HL-60 (cell line): ENCODE measurements at regions not wholly inside any gene's neighbourhood (a gene's known extent, or its start where the extent isn't known, plus 50 kb on each side); places are given as distances from the start of the nearest gene placed in this dataset.

Source experiments
- DNase-seq, 2 experiments: peaks; one replicate each; pipeline ENCODE4 v3.0.0-alpha.2; 2010 to 2020; ENCODE audit warnings: low read depth in 1 of 2, low spot score in 1 of 2
- H3K27ac ChIP-seq: fragments of 250-450 bp; sonication (Bioruptor Pico); replicated peaks from 2 replicates; pipeline ENCODE4 v1.5.1; 2020; ENCODE audit warnings: mild to moderate bottlenecking, moderate library complexity
- H3K27me3 ChIP-seq: fragments of 250-450 bp; sonication (Bioruptor Pico); 2 replicates; pipeline ENCODE4 v1.5.1; 2021; ENCODE audit warnings: mild to moderate bottlenecking, moderate library complexity; ENCODE audit not compliant: insufficient read depth, poor library complexity, severe bottlenecking
- H3K4me3 ChIP-seq: replicated peaks from 2 replicates; pipeline ENCODE4 v1.5.1; 2011; ENCODE audit warnings: mild to moderate bottlenecking, control low read depth, low read length; ENCODE audit not compliant: insufficient read depth
- GABPA ChIP-seq: IDR thresholded peaks from 2 replicates; pipeline ENCODE4 v1.6.1; 2012; ENCODE audit warnings: low read depth
- POLR2AphosphoS5 ChIP-seq: IDR thresholded peaks from 2 replicates; pipeline ENCODE4 v1.6.1; 2012; ENCODE audit warnings: low read depth
- SPI1 ChIP-seq: IDR thresholded peaks from 2 replicates; pipeline ENCODE4 v1.6.1; 2012; ENCODE audit warnings: low read depth, mild to moderate bottlenecking, borderline replicate concordance
- TF ChIP-seq, protein P1 (sequence below): IDR thresholded peaks from 2 replicates; pipeline ENCODE4 v1.6.1; 2012; ENCODE audit warnings: low read depth; ENCODE audit not compliant: insufficient replicate concordance
- TF ChIP-seq, protein P2 (sequence below): IDR thresholded peaks from one replicate; pipeline ENCODE4 v1.5.1; 2011; ENCODE audit warnings: low read length, control low read depth, inconsistent platforms; ENCODE audit not compliant: insufficient read depth

DNA sequence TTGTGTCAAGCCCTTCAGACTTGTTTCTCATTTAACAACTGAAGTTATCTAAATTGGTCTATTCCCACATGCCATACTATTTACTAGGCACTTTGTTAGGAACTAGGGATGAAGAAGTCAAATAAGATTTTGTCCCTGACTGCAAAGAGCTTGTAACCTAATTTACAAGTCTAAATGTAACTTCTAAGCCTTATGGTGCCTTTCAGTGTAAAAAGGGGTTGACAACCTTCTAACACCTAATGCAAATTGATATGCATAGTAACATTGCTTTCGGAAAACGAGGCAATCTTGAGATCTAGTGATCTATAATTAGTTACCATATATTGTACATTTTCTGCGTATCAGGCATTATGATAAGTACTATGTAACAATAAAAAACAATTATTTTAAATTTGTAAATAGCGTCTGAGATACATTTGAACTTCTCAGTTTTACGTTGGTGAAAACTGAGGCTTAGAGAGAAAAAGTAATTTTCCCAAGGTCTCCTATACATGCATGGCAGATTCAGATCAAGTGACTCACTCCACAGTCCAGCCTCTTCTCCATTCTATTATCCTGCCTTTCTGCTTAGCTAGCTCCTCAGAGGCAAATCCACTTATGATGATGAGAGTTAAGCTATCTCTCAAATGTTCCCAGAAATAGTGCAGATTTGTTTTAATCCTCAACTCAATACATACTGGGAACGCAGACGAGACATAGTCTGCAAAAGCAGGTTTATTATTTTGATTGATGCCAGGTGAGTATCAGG, 764.9 kb upstream of the SLITRK5 start:
- TF ChIP-seq, protein P1, sequence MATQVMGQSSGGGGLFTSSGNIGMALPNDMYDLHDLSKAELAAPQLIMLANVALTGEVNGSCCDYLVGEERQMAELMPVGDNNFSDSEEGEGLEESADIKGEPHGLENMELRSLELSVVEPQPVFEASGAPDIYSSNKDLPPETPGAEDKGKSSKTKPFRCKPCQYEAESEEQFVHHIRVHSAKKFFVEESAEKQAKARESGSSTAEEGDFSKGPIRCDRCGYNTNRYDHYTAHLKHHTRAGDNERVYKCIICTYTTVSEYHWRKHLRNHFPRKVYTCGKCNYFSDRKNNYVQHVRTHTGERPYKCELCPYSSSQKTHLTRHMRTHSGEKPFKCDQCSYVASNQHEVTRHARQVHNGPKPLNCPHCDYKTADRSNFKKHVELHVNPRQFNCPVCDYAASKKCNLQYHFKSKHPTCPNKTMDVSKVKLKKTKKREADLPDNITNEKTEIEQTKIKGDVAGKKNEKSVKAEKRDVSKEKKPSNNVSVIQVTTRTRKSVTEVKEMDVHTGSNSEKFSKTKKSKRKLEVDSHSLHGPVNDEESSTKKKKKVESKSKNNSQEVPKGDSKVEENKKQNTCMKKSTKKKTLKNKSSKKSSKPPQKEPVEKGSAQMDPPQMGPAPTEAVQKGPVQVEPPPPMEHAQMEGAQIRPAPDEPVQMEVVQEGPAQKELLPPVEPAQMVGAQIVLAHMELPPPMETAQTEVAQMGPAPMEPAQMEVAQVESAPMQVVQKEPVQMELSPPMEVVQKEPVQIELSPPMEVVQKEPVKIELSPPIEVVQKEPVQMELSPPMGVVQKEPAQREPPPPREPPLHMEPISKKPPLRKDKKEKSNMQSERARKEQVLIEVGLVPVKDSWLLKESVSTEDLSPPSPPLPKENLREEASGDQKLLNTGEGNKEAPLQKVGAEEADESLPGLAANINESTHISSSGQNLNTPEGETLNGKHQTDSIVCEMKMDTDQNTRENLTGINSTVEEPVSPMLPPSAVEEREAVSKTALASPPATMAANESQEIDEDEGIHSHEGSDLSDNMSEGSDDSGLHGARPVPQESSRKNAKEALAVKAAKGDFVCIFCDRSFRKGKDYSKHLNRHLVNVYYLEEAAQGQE = no peak
- TF ChIP-seq POLR2AphosphoS5 = no peak
- no peak for TF ChIP-seq GABPA
- TF ChIP-seq SPI1 = no peak
- TF ChIP-seq, protein P2, sequence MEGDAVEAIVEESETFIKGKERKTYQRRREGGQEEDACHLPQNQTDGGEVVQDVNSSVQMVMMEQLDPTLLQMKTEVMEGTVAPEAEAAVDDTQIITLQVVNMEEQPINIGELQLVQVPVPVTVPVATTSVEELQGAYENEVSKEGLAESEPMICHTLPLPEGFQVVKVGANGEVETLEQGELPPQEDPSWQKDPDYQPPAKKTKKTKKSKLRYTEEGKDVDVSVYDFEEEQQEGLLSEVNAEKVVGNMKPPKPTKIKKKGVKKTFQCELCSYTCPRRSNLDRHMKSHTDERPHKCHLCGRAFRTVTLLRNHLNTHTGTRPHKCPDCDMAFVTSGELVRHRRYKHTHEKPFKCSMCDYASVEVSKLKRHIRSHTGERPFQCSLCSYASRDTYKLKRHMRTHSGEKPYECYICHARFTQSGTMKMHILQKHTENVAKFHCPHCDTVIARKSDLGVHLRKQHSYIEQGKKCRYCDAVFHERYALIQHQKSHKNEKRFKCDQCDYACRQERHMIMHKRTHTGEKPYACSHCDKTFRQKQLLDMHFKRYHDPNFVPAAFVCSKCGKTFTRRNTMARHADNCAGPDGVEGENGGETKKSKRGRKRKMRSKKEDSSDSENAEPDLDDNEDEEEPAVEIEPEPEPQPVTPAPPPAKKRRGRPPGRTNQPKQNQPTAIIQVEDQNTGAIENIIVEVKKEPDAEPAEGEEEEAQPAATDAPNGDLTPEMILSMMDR = no peak
- DNase-seq = no peak
- H3K4me3 ChIP-seq = no peak overlapping the region

DNA sequence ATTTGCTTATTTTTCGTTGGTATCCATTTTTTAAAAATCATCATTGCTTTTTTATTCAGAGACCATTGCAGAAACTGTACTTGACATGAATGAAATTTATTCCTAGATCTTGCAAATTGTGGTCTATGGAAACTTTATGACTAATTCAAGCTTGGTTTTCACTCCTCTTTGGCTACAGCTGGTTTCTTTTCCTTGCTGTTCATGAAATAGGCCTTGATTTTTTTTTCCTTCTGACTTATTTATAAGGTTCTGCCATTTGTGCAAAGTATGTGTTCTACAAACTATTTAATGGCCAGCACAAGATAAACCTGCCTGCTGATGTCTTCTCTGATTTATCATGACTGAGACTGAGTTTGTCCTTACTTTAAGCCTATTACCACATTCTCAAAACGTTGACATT, 764.0 kb upstream of the SLITRK5 start:
- no peak overlapping the region for H3K27ac ChIP-seq
- TF ChIP-seq SPI1 = no peak
- TF ChIP-seq, protein P2 = no peak
- TF ChIP-seq, protein P1 = no peak
- TF ChIP-seq POLR2AphosphoS5 = no peak
- TF ChIP-seq GABPA = no peak
- no peak overlapping the region for H3K4me3 ChIP-seq
- DNase-seq = no peak
- no peaks in the 10 kb centered on the region for H3K27me3 ChIP-seq

More for the DNA sequence above, 764.9 kb upstream of the SLITRK5 start:
- H3K27ac ChIP-seq = no peak overlapping the region
- H3K27me3 ChIP-seq = no peaks in the 10 kb centered on the region

DNA sequence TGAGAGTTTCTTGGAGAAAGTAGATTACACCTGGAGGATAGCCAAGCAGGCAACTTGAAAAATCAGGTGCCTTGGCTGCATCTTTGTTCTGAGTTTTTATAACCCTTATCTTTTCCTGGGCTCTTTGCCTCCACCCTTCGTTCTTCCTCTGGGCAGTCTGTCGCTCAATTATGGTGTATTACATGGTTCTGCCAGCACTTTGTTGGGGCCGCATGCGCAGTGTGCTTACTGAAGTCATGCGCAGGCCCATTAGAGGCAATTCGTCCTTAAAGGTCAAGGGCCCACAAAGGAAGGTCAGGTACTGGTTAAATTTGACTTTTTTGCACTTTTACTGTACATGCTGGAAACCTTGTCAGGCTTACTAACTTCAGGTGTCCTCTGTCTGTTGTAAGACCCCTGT, 761.9 kb upstream of the SLITRK5 start:
- Histone ChIP-seq H3K27me3 (no peaks in the 10 kb centered on the region), H3K4me3 (no peak overlapping the region), H3K27ac (no peak overlapping the region)
- TF ChIP-seq, protein P2 = no peak
- TF ChIP-seq POLR2AphosphoS5 (no peak), GABPA (no peak), SPI1 (no peak)
- TF ChIP-seq, protein P1 = no peak
- DNase-seq = no peak
